ENCODE measurements at regions not wholly inside any gene's neighbourhood (a gene's known extent, or its start where the extent isn't known, plus 50 kb on each side); places are given as distances from the start of the nearest gene placed in this dataset.

- H3K4me3 ChIP-seq = no peak overlapping the region
- intact Hi-C loops (cut with DNase I; ENCODE audit: low total_unique reads) = no loop called here
- DNase-seq (ENCODE audit: low spot score in 2 of 2) = no peak
- no peaks in the 10 kb centered on the region for H3K9me3 ChIP-seq
- TF ChIP-seq POLR2AphosphoS5 (IDR thresholded peaks at IDR 0.05) = no peak
- no peak for TF ChIP-seq POLR2A (IDR thresholded peaks at IDR 0.05)
- no peaks in the 10 kb centered on the region for H3K36me3 ChIP-seq
- H3K27ac ChIP-seq = no peak overlapping the region
- H3K27me3 ChIP-seq = peaks cover 0 to 11% of the 10 kb centered on the region in 2 donors
- H3K4me1 ChIP-seq = no peaks in the 10 kb centered on the region
Observed at GRCh38 chr15:96586901-96587300, 256.4 kb downstream of the NR2F2 start.

GRCh38 chr15:96589864-96590263 is 259.4 kb downstream of the NR2F2 start:
- no peaks in the 10 kb centered on the region for H3K36me3 ChIP-seq
- no peak for DNase-seq (ENCODE audit: low spot score in 2 of 2)
- H3K4me1 ChIP-seq = no peaks in the 10 kb centered on the region
- TF ChIP-seq CTCF (IDR thresholded peaks at IDR 0.05) = no peak
- TF ChIP-seq POLR2AphosphoS5 (IDR thresholded peaks at IDR 0.05) = no peak
- TF ChIP-seq POLR2A (IDR thresholded peaks at IDR 0.05) = no peak
- H3K9me3 ChIP-seq = no peaks in the 10 kb centered on the region
- no peak overlapping the region for H3K27ac ChIP-seq
- peaks cover 0 to 22% of the 10 kb centered on the region in 2 donors for H3K27me3 ChIP-seq
- H3K4me3 ChIP-seq = no peak overlapping the region
- intact Hi-C loops (cut with DNase I; ENCODE audit: low total_unique reads) = no loop called here

- TF ChIP-seq CTCF (IDR thresholded peaks at IDR 0.05) (no peak), POLR2A (IDR thresholded peaks at IDR 0.05) (no peak), POLR2AphosphoS5 (IDR thresholded peaks at IDR 0.05) (no peak)
- intact Hi-C loops (cut with DNase I; ENCODE audit: low total_unique reads) = no loop called here
- no peaks in the 10 kb centered on the region for H3K36me3 ChIP-seq
- H3K27ac ChIP-seq = no peak overlapping the region
- no peak for DNase-seq (ENCODE audit: low spot score in 2 of 2)
- no peaks in the 10 kb centered on the region for H3K9me3 ChIP-seq
- H3K4me1 ChIP-seq = no peaks in the 10 kb centered on the region
- H3K27me3 ChIP-seq = peaks cover 0 to 18% of the 10 kb centered on the region in 2 donors
- H3K4me3 ChIP-seq = no peak overlapping the region
Observed at GRCh38 chr15:96593735-96594134, 263.2 kb downstream of the NR2F2 start.

GRCh38 chr15:96595951-96596350 is 265.5 kb downstream of the NR2F2 start:
- no peak for DNase-seq (ENCODE audit: low spot score in 2 of 2)
- Histone ChIP-seq H3K4me3 (no peak overlapping the region), H3K4me1 (no peaks in the 10 kb centered on the region), H3K36me3 (no peaks in the 10 kb centered on the region), H3K9me3 (no peaks in the 10 kb centered on the region), H3K27me3 (peaks cover 0 to 10% of the 10 kb centered on the region in 2 donors), H3K27ac (no peak overlapping the region)
- TF ChIP-seq POLR2A (IDR thresholded peaks at IDR 0.05) (no peak), CTCF (IDR thresholded peaks at IDR 0.05) (no peak), POLR2AphosphoS5 (IDR thresholded peaks at IDR 0.05) (no peak)
- intact Hi-C loops (cut with DNase I; ENCODE audit: low total_unique reads) = no loop called here

GRCh38 chr15:96598514-96598913 is 268.0 kb downstream of the NR2F2 start:
- intact Hi-C loops (cut with DNase I; ENCODE audit: low total_unique reads) = no loop called here
- H3K27me3 ChIP-seq = peaks cover 0 to 2% of the 10 kb centered on the region in 2 donors
- H3K4me1 ChIP-seq = no peaks in the 10 kb centered on the region
- H3K9me3 ChIP-seq = no peaks in the 10 kb centered on the region
- DNase-seq (ENCODE audit: low spot score in 2 of 2) = no peak
- no peak overlapping the region for H3K4me3 ChIP-seq
- TF ChIP-seq POLR2AphosphoS5 (IDR thresholded peaks at IDR 0.05) = no peak
- no peak for TF ChIP-seq CTCF (IDR thresholded peaks at IDR 0.05)
- no peak for TF ChIP-seq POLR2A (IDR thresholded peaks at IDR 0.05)
- H3K27ac ChIP-seq = no peak overlapping the region
- H3K36me3 ChIP-seq = no peaks in the 10 kb centered on the region

GRCh38 chr15:96599268-96599667 is 268.8 kb downstream of the NR2F2 start:
- intact Hi-C loops (cut with DNase I; ENCODE audit: low total_unique reads) = no loop called here
- Histone ChIP-seq H3K9me3 (no peaks in the 10 kb centered on the region), H3K36me3 (no peaks in the 10 kb centered on the region), H3K4me1 (no peaks in the 10 kb centered on the region), H3K27ac (no peak overlapping the region), H3K27me3 (peaks cover 0 to 2% of the 10 kb centered on the region in 2 donors), H3K4me3 (no peak overlapping the region)
- no peak for TF ChIP-seq POLR2AphosphoS5 (IDR thresholded peaks at IDR 0.05)
- no peak for TF ChIP-seq POLR2A (IDR thresholded peaks at IDR 0.05)
- TF ChIP-seq CTCF (IDR thresholded peaks at IDR 0.05) = no peak
- no peak for DNase-seq (ENCODE audit: low spot score in 2 of 2)

All from breast epithelium (tissue), 4 donors.